ENCODE measurements at regions not wholly inside any gene's neighbourhood (a gene's known extent, or its start where the extent isn't known, plus 50 kb on each side); places are given as distances from the start of the nearest gene placed in this dataset.

- POLR2A ChIA-PET: no interaction called here
- no peak for DNase-seq (ENCODE audit: low read depth, low spot score)
These were observed 143.4 kb downstream of the WNT5A start for GRCh38 chr3:55343486-55344357.

GRCh38 chr3:55341502-55342031 lies 145.5 kb downstream of the WNT5A start:
- no peak overlapping the region for H3K27ac ChIP-seq (ENCODE audit: low read depth, low read length)
- DNase-seq (ENCODE audit: low read depth, low spot score): no peak
- H3K27me3 ChIP-seq (ENCODE audit: control insufficient read depth, insufficient read depth, low read length): no peaks in the 10 kb centered on the region
- H3K4me3 ChIP-seq (ENCODE audit: low read depth, low read length): no peak overlapping the region
- POLR2A ChIA-PET: no interaction called here
- CTCF ChIA-PET: no interaction called here
- no peak for TF ChIP-seq CTCF (IDR thresholded peaks at IDR 0.05; ENCODE audit: low read depth, low read length)
- H3K9me3 ChIP-seq (ENCODE audit: control insufficient read depth, insufficient read depth, low read length): no peaks in the 10 kb centered on the region

More at GRCh38 chr3:55343486-55344357, 143.4 kb downstream of the WNT5A start:
- H3K27me3 ChIP-seq (ENCODE audit: control insufficient read depth, insufficient read depth, low read length): no peaks in the 10 kb centered on the region
- TF ChIP-seq CTCF (IDR thresholded peaks at IDR 0.05; ENCODE audit: low read depth, low read length): no peak
- H3K4me3 ChIP-seq (ENCODE audit: low read depth, low read length): no peak overlapping the region
- H3K27ac ChIP-seq (ENCODE audit: low read depth, low read length): no peak overlapping the region
- CTCF ChIA-PET: no interaction called here
- no peaks in the 10 kb centered on the region for H3K9me3 ChIP-seq (ENCODE audit: control insufficient read depth, insufficient read depth, low read length)

- Histone ChIP-seq H3K27ac (ENCODE audit: low read depth, low read length) (no peak overlapping the region), H3K27me3 (ENCODE audit: control insufficient read depth, insufficient read depth, low read length) (no peaks in the 10 kb centered on the region), H3K4me3 (ENCODE audit: low read depth, low read length) (no peak overlapping the region), H3K9me3 (ENCODE audit: control insufficient read depth, insufficient read depth, low read length) (no peaks in the 10 kb centered on the region)
- POLR2A ChIA-PET: no interaction called here
- CTCF ChIA-PET: no interaction called here
- TF ChIP-seq CTCF (IDR thresholded peaks at IDR 0.05; ENCODE audit: low read depth, low read length): no peak
- no peak for DNase-seq (ENCODE audit: low read depth, low spot score)
These were observed 147.3 kb downstream of the WNT5A start for GRCh38 chr3:55339819-55340218.

GRCh38 chr3:55339390-55339789 lies 147.7 kb downstream of the WNT5A start:
- DNase-seq (ENCODE audit: low read depth, low spot score): no peak
- no peaks in the 10 kb centered on the region for H3K27me3 ChIP-seq (ENCODE audit: control insufficient read depth, insufficient read depth, low read length)
- H3K9me3 ChIP-seq (ENCODE audit: control insufficient read depth, insufficient read depth, low read length): no peaks in the 10 kb centered on the region
- no peak for TF ChIP-seq CTCF (IDR thresholded peaks at IDR 0.05; ENCODE audit: low read depth, low read length)
- H3K27ac ChIP-seq (ENCODE audit: low read depth, low read length): no peak overlapping the region
- CTCF ChIA-PET: no interaction called here
- no peak overlapping the region for H3K4me3 ChIP-seq (ENCODE audit: low read depth, low read length)
- POLR2A ChIA-PET: no interaction called here

GRCh38 chr3:55337641-55338180 lies 149.4 kb downstream of the WNT5A start:
- DNase-seq (ENCODE audit: low read depth, low spot score): no peak
- Histone ChIP-seq H3K9me3 (ENCODE audit: control insufficient read depth, insufficient read depth, low read length) (no peaks in the 10 kb centered on the region), H3K27ac (ENCODE audit: low read depth, low read length) (no peak overlapping the region), H3K27me3 (ENCODE audit: control insufficient read depth, insufficient read depth, low read length) (no peaks in the 10 kb centered on the region), H3K4me3 (ENCODE audit: low read depth, low read length) (no peak overlapping the region)
- POLR2A ChIA-PET: no interaction called here
- CTCF ChIA-PET: interaction anchor here (0.5 to 0.6 kb wide), 2 partner anchors 77 to 297 kb away, joined by 3 read pairs; no protein-coding TSS in a partner anchor
- no peak; the same call in 1 of the 2 replicates for TF ChIP-seq CTCF (IDR thresholded peaks at IDR 0.05; ENCODE audit: low read depth, low read length)
